ENCODE measurements at regions not wholly inside any gene's neighbourhood (a gene's known extent, or its start where the extent isn't known, plus 50 kb on each side); places are given as distances from the start of the nearest gene placed in this dataset.

DNA sequence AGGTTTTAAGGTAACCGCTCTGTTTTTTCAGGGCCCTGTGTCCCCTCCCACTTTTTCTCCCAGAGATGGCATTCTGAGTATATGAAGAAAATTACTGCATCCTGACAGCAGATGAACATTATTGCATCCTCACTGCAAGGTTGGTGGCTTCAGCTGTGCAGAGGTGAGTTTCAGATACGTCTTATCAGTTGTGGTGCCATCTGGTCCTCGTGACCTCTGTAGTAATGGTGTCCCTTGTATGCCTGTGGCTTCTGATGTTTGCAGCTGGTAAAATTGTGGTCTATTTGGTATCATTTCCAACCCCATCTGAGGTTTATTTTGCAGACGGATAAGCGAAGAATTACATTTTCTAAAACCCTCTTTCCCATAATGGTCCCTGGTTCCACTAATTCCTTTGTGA, 417.0 kb downstream of the HS3ST3B1 start:
- intact Hi-C loops (cut with DNase I): no loop called here
- DNase-seq (ENCODE audit: low spot score): no peak

DNA sequence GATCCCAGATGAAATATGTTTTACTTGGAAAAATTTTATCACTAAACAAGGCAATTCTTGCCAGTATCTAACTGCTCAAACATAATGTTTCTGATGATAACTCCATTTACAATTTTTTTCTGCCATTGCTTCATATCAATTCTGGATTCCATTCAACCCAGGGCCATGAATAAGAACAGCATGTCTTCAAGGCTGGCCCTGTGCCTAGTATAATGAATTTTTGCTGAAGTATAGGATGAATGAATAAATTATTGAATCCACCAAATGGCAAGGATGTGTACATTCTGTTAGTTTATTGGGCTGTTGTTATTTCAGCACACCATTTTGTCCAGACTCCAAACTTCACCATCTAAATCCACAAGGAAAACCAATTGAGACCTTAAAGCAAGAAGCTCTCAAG, 414.7 kb downstream of the HS3ST3B1 start:
- intact Hi-C loops (cut with DNase I): no loop called here
- no peak for DNase-seq (ENCODE audit: low spot score)

DNA sequence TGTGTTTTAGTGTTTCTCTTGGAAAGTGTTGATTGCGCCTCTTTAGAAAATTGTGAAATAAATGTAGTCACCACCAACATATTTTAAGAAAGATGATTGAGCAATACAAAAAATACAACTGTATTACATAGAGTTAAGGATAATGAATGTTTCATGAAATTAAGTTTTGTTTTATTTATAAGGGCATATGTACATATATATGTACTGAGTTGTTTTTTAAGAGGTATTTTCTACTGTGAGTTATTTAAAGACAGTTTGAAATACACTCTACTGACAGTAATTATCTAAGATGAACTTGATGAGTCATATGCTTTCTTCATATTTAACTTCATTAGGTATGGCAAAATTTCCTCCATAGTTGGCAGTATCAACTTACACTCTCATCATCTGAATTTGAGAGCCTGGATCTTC, 411.7 kb downstream of the HS3ST3B1 start:
- intact Hi-C loops (cut with DNase I): no loop called here
- DNase-seq (ENCODE audit: low spot score): no peak

DNA sequence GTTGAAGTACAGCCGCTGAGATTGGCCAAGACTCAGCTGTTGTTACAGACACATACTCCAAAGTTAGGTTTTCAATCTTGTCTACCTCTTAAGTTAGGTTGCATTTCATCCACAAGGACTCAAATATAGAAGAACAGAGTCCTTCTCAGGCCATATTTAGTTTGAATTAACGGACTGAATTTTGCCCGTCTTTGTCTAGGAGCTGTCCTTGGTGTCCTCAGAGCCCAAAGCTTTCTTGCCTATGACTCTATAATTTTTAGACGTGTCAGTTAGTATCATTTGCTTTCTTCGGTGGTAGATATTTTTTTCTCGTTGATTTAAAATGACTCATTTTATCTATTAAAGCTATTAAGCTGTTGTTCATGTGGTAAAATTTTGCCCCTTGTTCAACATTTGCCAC, 403.2 kb downstream of the HS3ST3B1 start:
- intact Hi-C loops (cut with DNase I): no loop called here
- no peak for DNase-seq (ENCODE audit: low spot score)

DNA sequence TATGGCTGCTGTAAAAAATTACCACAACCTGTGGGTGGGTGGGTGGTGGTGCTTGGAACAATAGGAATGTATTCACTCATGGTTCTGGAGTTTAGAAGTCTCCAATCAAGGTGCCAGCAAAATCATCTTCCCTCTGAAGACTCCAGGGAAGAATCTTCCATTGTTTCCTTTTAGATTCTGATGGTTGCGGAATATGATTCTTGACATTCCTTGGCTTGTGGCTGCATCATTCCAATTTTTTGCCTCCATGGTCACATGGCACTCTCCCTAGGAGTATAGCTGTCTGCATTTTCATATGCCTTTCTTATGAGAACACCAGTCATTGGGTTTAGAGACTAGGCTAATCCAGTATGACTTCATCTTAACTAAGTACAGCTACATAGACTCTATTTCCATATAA, 401.0 kb downstream of the HS3ST3B1 start:
- DNase-seq (ENCODE audit: low spot score): no peak

DNA sequence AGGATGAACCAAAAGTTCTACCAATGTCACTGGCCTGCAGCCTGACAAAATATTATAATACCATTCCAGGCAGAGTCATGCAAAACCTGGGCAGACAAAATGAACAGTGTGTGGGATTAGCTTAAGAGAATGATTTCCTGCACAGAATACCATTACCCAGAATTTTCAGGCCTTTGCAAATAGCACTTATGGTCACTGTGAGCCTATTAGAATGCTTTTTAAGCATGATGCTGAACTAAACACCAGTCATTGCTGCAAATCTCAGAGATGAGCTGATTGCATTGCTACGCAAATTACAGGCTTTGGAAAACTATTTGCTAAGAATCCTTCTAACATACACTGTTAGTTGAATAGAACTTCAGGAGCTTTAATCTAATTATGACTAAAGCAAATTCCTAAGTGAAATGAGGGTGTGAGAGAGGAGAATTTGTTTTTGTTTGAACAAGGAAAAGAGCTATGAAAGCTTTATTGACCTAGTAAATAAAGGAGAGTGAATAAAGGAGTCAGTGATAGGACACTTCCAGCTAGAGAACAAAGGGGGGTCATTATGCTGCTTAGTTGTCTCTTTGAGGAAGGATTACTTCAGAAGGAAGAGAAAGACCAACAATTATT, 398.8 kb downstream of the HS3ST3B1 start:
- no peak for DNase-seq (ENCODE audit: low spot score)
- intact Hi-C loops (cut with DNase I): no loop called here

More for the DNA sequence above, 401.0 kb downstream of the HS3ST3B1 start:
- intact Hi-C loops (cut with DNase I): no loop called here

DNA sequence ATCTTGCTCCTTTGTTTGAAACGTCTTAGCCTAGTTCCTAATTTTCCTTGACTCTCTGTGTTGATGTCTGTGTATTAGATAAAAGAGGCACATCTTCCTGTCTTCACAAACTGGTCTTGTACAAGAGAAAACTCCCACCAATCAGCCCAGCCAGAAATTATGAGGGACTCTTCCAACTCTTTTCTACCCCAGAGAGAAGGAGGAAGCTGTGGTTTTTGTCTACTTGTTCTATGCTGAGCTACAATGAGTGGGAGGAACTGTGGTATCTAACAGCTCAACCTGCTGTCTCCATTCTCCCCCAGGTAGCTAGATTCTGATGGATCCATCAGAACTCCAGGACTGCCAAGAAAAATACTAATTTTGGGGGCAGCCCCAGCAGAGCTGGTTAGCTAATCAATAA, 392.5 kb downstream of the HS3ST3B1 start:
- no peak for DNase-seq (ENCODE audit: low spot score)
- intact Hi-C loops (cut with DNase I): no loop called here

DNA sequence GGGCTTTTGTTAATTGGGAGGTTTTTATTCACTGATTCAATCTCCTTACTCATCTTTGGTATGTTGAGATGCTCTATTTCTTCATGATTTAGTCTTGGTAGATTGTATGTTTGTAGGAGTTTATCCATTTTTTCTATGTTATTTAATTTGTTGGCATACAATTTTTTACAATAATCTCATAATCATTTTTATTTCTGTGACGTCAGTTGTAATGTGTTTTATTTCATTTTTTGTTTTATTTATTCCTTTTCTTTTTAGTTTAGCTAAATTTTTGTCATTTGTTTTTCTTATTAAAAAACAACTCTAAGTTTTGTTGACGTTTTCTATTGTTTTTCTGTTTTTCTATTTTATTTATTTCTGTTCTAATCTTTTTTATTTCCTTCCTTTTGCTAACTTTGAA, 389.8 kb downstream of the HS3ST3B1 start:
- intact Hi-C loops (cut with DNase I): no loop called here
- no peak for DNase-seq (ENCODE audit: low spot score)

DNA sequence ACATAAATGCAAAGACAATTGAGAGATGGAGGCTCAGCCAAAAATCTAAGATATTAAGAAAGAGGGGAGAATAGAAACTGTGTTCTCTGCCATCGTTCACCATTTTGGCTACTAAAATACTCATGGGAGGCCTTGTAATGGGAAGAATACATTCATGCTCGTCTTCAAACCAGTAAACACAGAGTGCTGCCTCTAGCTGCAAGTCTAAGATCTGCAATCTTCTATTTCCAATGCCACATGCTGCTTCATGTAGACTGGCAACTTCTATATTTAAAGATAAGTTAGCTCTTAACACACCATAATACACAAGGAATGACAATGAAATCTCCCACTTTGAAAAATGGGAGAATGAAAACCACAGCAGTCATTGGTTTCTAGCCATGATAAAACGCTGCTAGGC, 387.3 kb downstream of the HS3ST3B1 start:
- intact Hi-C loops (cut with DNase I): no loop called here
- no peak for DNase-seq (ENCODE audit: low spot score)

DNA sequence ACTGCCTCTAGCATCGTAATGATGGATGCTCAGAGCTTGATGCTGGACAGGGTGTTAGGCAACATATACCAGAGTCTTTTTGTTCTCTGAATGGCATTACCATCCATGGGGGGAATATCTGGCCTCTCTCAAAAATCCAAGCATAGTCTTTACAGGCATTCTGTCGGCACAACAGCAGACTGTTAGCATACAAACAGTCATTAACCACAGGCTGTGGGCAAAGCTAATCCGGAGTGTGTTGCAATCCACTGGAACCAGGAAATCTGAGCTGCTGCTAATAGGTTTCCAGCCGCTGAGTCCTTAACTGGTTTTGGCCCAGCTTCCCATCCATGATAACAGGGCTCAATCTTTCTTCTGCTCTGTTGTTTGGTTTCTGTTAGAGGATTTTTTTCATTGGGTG, 371.9 kb downstream of the HS3ST3B1 start:
- intact Hi-C loops (cut with DNase I): no loop called here

DNA sequence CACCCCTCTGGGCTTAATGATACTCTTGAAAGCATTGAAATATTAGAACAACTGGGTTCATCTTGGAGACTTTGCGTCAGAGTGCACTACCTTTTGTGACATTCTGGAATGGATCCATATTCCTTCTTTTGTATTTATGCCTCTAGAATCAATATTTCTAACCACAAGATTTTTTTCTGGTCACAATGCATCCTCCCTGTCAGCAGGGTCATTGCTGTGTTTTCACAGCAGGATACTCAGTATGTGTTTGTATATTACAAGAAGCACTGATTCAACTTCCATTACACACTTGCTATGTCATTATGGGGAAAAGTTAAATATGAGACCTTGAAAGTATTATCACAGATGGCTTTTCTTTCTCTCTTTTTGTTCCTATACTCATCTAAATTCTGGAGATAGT, 370.0 kb downstream of the HS3ST3B1 start:
- intact Hi-C loops (cut with DNase I): no loop called here
- no peak for DNase-seq (ENCODE audit: low spot score)

More for the DNA sequence above, 371.9 kb downstream of the HS3ST3B1 start:
- DNase-seq (ENCODE audit: low spot score): no peak

DNA sequence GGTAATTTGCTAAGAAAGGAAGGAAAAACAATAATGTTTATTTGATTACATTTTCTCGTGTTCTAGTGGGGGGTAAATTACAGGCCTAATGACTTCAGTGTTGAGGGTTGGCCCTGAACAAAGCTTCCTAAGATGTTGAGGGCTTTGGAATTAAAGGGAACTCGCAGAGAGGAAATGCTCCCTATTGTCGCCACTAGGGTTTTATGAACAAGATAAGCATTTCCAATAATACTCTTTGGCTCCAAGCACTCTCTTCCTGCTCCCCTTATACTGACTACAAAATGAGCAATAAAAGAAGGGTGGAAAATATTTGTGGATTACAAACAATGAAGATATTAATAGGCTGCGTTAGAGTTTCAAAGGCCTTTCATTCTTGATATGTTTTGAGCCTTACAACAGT, 363.6 kb downstream of the HS3ST3B1 start:
- no peak for DNase-seq (ENCODE audit: low spot score)
- intact Hi-C loops (cut with DNase I): no loop called here

DNA sequence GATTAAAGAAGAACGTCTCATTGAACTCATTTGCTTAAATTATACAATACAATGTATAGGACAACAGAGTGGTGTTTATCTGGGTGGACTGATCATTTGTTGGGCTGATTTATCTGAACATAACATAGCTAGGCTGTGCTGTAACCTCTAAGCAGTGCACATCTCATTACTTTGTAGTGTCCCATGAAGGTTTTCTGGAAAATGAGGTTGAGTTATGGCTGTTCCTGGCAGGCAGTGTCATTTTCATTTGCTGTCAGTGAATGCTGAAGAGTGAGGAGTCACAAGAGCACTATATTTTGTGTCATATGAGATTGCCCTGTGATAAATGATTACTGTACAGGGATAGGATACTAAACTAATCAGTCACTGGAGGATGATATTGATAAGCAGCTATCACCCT, 340.2 kb downstream of the HS3ST3B1 start:
- intact Hi-C loops (cut with DNase I): no loop called here
- no peak for DNase-seq (ENCODE audit: low spot score)

DNA sequence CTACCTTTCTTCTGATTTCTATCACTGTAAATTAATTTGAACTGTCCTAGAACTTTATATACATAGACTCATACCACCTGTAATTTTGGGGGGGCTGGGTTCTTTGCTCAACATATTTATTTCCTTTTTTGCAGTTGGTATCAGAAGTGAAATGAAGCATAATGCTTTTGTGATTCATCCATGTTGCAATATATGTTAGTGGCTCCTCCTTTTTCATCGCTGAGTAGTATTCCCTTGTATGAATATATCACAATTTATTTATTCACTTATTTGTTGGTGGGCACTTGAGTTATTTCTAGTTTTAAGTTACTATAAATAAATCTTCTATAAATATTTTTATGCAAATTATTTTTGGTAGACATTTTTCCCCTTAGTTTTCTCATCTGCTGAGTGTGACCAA, 336.4 kb downstream of the HS3ST3B1 start:
- intact Hi-C loops (cut with DNase I): no loop called here
- DNase-seq (ENCODE audit: low spot score): no peak

DNA sequence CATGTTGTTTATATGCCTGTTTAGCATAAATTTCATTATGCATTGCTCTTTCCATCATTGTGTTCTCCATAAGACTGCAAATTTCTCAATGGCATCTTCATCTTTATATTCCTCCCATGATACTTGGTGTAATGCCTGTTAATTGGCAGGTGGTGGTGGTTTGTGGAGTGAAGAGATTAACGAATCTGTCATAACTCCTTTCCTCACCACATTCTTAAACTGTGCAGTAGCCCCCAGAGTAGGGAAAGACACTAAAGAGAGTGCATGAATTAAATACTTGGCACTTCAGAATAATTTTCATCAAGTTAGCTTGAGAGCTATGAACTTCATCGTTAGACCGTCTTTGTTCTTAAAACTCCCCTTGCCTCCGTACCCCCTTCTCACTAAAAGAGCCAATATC, 329.7 kb downstream of the HS3ST3B1 start:
- intact Hi-C loops (cut with DNase I): no loop called here
- DNase-seq (ENCODE audit: low spot score): no peak

DNA sequence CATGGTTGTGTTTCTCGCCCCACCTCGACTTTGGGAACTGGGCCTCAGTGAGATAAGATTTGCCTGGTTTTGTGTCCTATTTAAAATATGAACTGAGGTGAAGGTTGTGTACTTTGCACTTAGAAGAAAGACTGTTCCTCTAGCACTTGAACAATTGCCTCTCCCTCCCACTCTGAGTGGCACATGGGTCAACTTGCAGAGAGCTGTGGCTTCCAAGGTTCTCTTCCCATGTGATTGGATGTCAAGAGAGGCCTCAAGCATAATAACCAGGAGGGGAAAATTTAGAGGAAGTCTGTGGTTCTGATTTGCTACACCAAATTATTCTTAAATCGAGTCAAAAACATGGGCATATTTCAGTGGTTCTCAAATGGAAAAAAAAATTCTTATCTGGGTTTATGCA, 329.2 kb downstream of the HS3ST3B1 start:
- intact Hi-C loops (cut with DNase I): no loop called here
- no peak for DNase-seq (ENCODE audit: low spot score)

DNA sequence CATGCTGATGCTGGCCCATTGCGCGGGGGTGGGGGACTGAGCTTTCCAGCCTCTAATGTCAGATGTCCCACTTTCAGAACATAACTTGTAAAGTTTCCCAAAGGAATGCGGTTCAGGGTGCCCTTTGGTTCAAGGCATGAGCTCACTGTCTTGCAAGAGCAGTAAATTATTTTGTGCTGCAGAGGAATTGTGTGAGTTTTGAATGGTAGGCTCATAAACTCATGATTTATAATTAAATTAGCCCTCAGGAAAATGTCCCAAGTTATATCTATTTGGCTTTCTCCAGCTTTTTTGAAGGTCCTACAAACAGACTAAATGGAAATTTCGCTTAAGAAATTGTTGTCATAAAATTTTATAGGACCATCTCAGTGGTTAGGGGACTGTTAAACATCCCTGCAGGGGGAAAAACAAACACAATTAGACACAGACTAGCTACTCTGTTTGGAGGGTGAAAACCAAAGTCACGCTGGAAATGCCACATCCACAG, 321.8 kb downstream of the HS3ST3B1 start:
- intact Hi-C loops (cut with DNase I): no loop called here
- no peak for DNase-seq (ENCODE audit: low spot score)

DNA sequence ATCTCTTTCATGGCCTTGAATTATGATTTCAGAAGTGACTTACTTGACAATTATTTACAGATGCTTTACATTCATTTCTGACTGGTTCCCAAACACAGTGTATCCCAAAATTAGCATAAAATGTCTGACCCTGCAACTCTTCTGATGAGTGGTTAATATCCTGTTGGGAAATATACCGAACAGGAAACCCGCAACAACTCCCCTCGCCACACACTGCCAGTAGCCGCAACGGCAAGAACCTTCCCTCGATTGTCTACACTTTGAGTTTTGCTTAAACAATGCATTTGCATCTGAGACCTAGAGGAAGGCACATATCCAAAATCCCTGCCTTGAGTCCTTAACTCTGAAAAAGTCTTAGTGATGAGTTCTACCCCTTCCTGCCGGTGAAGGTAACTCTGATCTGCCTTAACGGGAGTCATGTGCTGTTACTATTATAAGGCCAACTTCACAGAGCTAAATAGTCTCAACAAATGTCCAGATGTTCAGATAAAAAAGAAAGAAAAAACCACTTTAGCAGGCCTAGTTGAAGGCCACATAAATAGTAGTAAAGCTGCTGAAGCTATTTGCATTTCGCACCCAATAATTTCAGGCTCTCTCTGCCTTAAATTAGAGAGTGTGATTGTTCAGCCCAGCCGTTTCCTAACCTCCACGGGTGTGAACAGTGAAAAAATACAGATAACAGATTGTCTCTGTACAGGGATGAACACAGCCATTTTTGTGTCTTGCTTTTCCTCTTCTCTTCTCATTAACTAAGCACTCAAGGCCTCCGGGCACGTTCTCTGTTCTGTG, 321.1 kb downstream of the HS3ST3B1 start:
- intact Hi-C loops (cut with DNase I): no loop called here
- no peak for DNase-seq (ENCODE audit: low spot score)

DNA sequence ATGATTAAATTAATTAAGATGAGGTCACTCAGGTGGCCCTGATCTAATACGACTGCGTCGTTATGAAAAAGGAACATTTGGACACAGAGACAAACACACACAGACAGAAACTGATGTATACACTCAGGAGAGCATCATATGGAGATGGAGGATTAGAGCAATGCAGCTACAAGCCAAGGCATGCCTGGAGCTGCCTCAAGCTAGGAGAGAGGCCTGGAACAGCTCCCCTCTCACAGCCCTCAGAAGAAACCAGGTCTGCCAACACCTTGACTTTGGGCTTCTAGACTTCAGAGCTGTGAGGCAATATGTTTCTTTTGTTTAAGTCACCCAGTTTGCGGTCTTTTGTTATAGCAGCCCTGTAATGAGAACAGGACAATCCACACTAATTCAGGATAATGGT, 318.9 kb downstream of the HS3ST3B1 start:
- DNase-seq (ENCODE audit: low spot score): no peak
- intact Hi-C loops (cut with DNase I): no loop called here

DNA sequence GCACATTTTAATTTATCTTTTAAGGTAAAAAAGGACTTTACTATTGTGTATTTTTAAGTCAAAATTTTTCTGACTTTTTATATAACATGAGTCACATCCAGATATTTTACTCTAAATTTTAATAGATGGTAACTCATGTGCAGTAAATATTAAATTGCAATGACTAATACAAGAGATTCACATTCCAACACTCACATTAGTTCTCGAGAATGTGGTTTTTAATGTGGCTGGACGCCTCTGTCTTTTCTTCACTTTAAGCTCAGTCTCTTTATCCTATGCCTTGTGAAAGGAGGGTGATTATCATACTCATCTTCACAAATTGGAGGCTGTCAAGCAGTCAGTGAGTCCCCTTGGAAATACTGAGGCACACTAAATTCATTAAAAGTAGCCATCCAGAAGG, 315.6 kb downstream of the HS3ST3B1 start:
- intact Hi-C loops (cut with DNase I): no loop called here
- DNase-seq (ENCODE audit: low spot score): no peak

DNA sequence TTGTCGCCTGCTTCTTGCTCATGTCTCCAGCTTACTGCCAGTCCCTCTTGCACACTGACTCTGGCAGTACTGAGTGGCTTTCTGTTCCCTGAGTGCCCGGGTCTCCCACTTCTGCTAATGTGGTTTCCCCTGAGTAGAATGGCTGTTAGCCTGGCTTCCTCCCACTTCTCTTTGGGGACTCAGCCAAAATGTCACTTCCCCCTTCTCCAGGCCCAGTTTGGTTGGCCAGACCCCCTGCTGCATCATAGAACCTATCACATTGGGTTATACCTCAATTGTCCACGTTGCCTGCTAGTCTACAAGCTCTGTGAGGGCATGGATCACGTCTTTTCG, 304.4 kb downstream of the HS3ST3B1 start:
- intact Hi-C loops (cut with DNase I): no loop called here
- peak; percentile 76 for DNase-seq (ENCODE audit: low spot score)

Measured in cardiac septum (tissue), 1 donor.